ENCODE measurements at regions not wholly inside any gene's neighbourhood (a gene's known extent, or its start where the extent isn't known, plus 50 kb on each side); places are given as distances from the start of the nearest gene placed in this dataset.

DNA sequence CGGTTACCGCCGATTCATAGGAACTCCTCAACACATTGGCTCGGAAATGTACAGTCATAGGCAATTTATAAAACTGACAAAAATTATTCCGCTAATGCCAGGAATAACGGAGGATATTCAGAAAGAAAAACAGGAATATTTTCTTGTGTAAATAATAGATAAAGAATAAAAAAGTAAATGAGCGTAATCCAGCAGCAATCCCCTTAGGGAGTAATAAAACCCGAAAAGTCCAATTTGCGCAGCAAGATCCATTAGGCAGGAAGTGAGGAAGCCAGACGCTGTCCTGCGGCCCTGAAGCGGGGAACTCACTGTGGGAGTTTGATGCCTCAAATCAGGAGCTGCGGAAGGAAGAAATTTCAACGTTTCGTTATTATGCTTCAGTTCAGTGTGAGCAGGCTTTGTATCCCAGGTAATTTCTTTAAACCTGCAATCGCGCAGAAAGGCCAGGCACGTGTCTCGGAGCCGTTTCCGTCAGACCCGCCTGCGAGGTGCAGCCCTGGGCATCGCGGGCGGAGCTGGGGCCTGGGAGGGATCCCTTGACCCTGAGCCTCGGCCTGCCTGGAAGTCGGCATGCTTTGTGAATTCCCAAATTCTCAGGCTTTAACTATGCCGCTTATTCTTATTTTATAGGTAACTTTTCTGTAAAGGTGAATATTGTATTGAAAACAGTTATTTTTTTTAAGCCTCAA lies 180.9 kb upstream of the ALKAL2 start:
- TF ChIP-seq SIN3A (IDR thresholded peaks at IDR 0.05; ENCODE audit: borderline replicate concordance, insufficient read depth, low read length) (no peak), TAF1 (IDR thresholded peaks at IDR 0.05; ENCODE audit: borderline replicate concordance, insufficient read depth, low read length) (no peak), POLR2AphosphoS5 (IDR thresholded peaks at IDR 0.05; ENCODE audit: low read depth, low read length) (no peak), FOXP2 (optimal IDR thresholded peaks at IDR 0.05; ENCODE audit: borderline replicate concordance, extremely low read depth, extremely low read length, insufficient read depth) (no peak)
- TF ChIP-seq, protein P1, sequence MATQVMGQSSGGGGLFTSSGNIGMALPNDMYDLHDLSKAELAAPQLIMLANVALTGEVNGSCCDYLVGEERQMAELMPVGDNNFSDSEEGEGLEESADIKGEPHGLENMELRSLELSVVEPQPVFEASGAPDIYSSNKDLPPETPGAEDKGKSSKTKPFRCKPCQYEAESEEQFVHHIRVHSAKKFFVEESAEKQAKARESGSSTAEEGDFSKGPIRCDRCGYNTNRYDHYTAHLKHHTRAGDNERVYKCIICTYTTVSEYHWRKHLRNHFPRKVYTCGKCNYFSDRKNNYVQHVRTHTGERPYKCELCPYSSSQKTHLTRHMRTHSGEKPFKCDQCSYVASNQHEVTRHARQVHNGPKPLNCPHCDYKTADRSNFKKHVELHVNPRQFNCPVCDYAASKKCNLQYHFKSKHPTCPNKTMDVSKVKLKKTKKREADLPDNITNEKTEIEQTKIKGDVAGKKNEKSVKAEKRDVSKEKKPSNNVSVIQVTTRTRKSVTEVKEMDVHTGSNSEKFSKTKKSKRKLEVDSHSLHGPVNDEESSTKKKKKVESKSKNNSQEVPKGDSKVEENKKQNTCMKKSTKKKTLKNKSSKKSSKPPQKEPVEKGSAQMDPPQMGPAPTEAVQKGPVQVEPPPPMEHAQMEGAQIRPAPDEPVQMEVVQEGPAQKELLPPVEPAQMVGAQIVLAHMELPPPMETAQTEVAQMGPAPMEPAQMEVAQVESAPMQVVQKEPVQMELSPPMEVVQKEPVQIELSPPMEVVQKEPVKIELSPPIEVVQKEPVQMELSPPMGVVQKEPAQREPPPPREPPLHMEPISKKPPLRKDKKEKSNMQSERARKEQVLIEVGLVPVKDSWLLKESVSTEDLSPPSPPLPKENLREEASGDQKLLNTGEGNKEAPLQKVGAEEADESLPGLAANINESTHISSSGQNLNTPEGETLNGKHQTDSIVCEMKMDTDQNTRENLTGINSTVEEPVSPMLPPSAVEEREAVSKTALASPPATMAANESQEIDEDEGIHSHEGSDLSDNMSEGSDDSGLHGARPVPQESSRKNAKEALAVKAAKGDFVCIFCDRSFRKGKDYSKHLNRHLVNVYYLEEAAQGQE (IDR thresholded peaks at IDR 0.05; ENCODE audit: insufficient read depth in 1 of 2, low read depth in 2 of 2, low read length in 2 of 2): no peak

DNA sequence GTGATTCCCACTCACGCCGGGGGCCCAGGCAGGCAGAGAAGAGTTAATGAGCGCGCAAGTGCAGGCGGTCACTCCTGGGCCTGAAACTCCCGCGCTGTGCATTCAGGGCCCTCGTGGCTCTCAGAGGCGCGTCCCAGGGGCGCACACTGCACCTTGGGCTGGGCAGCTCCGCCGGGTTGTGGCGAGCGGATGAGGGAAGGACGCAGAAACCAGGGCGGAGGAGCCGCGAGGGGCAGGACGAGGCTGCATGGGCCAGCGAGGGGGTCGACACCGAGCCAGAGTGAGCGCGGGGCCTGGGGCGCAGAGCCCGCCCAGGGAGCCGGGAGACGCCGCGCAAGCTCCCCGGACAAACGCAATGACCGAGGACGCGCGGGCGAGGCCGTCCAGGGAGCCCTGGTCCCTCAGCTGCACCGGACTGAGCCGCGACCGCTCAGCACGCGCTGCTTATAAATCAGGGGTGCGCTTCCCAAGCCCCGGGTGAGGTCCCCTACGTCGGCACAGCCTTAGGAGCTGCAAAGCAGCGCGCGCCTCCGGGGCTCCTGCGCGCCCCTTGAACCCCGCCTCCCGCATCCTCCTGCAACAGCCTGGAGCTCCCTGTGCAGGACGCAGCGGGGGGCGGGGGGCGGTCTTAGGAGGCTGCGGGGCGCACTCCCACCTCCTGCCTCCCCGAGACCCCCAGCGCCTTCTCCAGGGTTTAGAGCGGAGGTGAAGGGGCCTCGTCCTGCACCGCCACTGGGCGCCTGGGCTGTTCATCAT lies 180.2 kb upstream of the ALKAL2 start:
- TF ChIP-seq, protein P1 (IDR thresholded peaks at IDR 0.05; ENCODE audit: insufficient read depth in 1 of 2, low read depth in 2 of 2, low read length in 2 of 2): no peak
- TF ChIP-seq TAF1 (IDR thresholded peaks at IDR 0.05; ENCODE audit: borderline replicate concordance, insufficient read depth, low read length): no peak
- TF ChIP-seq FOXP2 (optimal IDR thresholded peaks at IDR 0.05; ENCODE audit: borderline replicate concordance, extremely low read depth, extremely low read length, insufficient read depth): no peak

DNA sequence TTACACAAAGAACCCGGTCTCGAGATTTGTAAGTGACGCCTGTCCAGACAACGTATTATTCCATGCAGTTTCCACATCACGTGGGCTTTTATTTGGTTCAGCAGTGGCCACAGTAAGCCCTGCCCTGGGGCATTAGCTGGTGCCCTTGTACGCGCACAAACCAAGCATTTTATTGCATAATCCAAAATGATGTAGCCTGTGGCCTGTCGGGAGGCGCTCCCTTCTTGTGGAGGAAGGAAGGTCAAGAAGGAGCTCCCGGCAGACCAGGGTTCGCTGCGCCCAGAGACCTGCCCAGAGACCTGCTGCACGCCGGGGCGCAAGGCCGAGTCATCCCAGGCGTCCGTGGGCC lies 179.6 kb upstream of the ALKAL2 start:
- no peak for TF ChIP-seq SIN3A (IDR thresholded peaks at IDR 0.05; ENCODE audit: borderline replicate concordance, insufficient read depth, low read length)
- TF ChIP-seq FOXP2 (optimal IDR thresholded peaks at IDR 0.05; ENCODE audit: borderline replicate concordance, extremely low read depth, extremely low read length, insufficient read depth): no peak
- no peak for TF ChIP-seq POLR2AphosphoS5 (IDR thresholded peaks at IDR 0.05; ENCODE audit: low read depth, low read length)
- TF ChIP-seq, protein P1 (IDR thresholded peaks at IDR 0.05; ENCODE audit: insufficient read depth in 1 of 2, low read depth in 2 of 2, low read length in 2 of 2): no peak
- TF ChIP-seq TAF1 (IDR thresholded peaks at IDR 0.05; ENCODE audit: borderline replicate concordance, insufficient read depth, low read length): no peak

DNA sequence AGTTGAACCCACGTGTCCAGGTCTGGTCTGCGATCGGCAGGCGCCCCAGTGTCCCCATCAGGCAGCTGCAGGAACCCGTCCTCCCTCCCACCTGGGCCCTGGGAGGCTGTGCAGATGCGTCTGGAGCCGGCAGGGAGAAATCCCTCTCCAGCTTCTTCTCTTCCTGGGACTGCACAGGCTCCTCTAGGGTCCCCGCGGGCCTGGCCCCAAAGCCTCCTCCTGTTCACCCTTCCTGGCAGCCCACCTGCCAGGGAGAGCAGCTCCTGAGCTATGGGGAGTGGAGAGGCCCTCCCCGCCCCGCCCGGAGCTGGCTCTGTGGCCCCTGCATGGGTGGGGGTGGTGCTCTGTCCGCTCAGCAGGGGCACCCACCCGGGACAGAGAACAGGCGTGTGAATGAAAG lies 179.2 kb upstream of the ALKAL2 start:
- TF ChIP-seq POLR2AphosphoS5 (IDR thresholded peaks at IDR 0.05; ENCODE audit: low read depth, low read length) (no peak), TAF1 (IDR thresholded peaks at IDR 0.05; ENCODE audit: borderline replicate concordance, insufficient read depth, low read length) (no peak), SIN3A (IDR thresholded peaks at IDR 0.05; ENCODE audit: borderline replicate concordance, insufficient read depth, low read length) (no peak), FOXP2 (optimal IDR thresholded peaks at IDR 0.05; ENCODE audit: borderline replicate concordance, extremely low read depth, extremely low read length, insufficient read depth) (no peak)
- TF ChIP-seq, protein P1 (IDR thresholded peaks at IDR 0.05; ENCODE audit: insufficient read depth in 1 of 2, low read depth in 2 of 2, low read length in 2 of 2): no peak

Data from PFSK-1 (cell line).